ENCODE measurements at regions not wholly inside any gene's neighbourhood (a gene's known extent, or its start where the extent isn't known, plus 50 kb on each side); places are given as distances from the start of the nearest gene placed in this dataset.

GRCh38 chr6:170043881-170044790 lies 246.7 kb downstream of the DLL1 start:
- peak; percentile 6 for ATAC-seq (ENCODE audit: low FRiP score)
- intact Hi-C loops (cut with DNase I), result no loop called here

DNA sequence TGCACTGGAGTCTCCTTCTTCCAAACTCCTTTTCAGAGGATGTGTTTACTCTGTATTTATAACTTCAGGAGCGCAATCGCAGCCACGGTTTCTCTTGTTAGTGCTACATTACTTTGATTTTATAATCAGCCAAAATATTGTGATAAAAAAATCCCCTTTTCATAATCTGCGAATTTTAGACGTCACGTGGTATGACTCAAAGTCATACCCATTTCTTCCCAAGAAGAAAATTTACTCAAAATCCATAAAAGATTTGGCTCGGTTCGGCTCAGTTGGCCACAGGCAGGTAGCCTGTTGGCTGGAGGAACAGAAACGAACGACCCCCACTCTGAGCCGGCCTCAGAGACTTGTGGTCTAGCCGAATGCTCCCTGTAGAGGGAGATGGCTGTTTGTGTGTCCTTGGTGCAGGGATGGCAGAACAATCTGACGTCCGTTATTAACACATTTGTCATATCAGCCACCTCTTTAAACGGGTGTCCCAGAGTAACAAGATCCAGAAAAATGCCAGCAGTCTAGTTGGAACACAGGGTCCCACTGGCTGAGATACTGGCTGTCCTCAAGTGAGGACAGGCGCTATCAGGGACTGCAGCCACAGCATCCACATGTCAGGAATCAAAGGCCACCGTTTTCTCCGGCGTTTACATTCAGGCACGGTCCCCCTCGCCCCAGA lies 247.6 kb downstream of the DLL1 start:
- H3K27ac ChIP-seq (ENCODE audit: low read depth in 1 of 2, low read length in 2 of 2), result no peak overlapping the region

More at GRCh38 chr6:170043881-170044790, 246.7 kb downstream of the DLL1 start:
- H3K36me3 ChIP-seq (ENCODE audit: control insufficient read depth in 1 of 2, insufficient read depth in 2 of 2, low read length in 1 of 2), result no peaks in the 10 kb centered on the region
- no peak overlapping the region for H3K4me3 ChIP-seq (ENCODE audit: low read length in 2 of 2)
- H3K27ac ChIP-seq (ENCODE audit: low read depth in 1 of 2, low read length in 2 of 2), result no peak overlapping the region
- H3K9me3 ChIP-seq (ENCODE audit: control insufficient read depth, low read length), result no peaks in the 10 kb centered on the region
- H3K4me1 ChIP-seq (ENCODE audit: control insufficient read depth in 1 of 2, insufficient read depth in 2 of 2, low read length in 2 of 2), result no peaks in the 10 kb centered on the region
- H3K27me3 ChIP-seq (ENCODE audit: control insufficient read depth in 1 of 2, insufficient read depth in 2 of 2, low read length in 1 of 2), result no peaks in the 10 kb centered on the region
- 76 to 80% methylated on average over 11 of the region's 11 CpGs for WGBS, 2 donors
- DNase-seq, result peak; percentile 26 to 31

DNA sequence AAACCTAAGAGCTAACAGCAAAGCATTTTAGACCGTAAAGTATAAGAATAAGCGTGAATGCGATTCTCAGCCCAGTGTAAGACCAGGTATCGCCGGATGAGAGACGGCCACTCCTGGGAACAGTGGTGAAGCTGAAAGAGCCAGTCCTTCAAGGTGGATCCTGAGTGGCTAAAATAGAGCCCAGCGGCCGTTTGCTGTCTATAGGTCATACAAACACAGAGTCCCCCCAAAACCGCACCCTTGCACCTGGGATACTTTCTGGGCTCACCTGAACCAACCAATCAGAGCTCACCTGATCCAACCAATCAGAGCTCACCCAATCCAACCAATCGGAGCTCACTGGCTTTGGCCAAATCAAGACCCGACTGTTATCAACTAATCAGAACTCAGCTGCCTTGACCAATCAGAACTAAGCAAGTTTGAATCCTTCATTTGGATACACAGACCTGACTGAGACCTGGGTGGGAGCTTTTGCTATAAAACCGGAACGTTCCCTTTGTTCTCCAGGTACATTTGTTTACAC lies 248.2 kb downstream of the DLL1 start:
- 89 to 95% methylated on average over 13 of the region's 13 CpGs for WGBS, 2 donors
- peak; percentile 38 to 40 for DNase-seq

More for the DNA sequence above, 247.6 kb downstream of the DLL1 start:
- intact Hi-C loops (cut with DNase I), result no loop called here
- H3K4me3 ChIP-seq (ENCODE audit: low read length in 2 of 2), result no peak overlapping the region
- no peaks in the 10 kb centered on the region for H3K9me3 ChIP-seq (ENCODE audit: control insufficient read depth, low read length)
- WGBS, 2 donors, result 73 to 81% methylated on average over 21 of the region's 21 CpGs
- no peaks in the 10 kb centered on the region for H3K27me3 ChIP-seq (ENCODE audit: control insufficient read depth in 1 of 2, insufficient read depth in 2 of 2, low read length in 1 of 2)
- no peaks in the 10 kb centered on the region for H3K4me1 ChIP-seq (ENCODE audit: control insufficient read depth in 1 of 2, insufficient read depth in 2 of 2, low read length in 2 of 2)
- ATAC-seq (ENCODE audit: low FRiP score) (no peak), DNase-seq (peak; percentile 10 to 42)
- H3K36me3 ChIP-seq (ENCODE audit: control insufficient read depth in 1 of 2, insufficient read depth in 2 of 2, low read length in 1 of 2), result no peaks in the 10 kb centered on the region

DNA sequence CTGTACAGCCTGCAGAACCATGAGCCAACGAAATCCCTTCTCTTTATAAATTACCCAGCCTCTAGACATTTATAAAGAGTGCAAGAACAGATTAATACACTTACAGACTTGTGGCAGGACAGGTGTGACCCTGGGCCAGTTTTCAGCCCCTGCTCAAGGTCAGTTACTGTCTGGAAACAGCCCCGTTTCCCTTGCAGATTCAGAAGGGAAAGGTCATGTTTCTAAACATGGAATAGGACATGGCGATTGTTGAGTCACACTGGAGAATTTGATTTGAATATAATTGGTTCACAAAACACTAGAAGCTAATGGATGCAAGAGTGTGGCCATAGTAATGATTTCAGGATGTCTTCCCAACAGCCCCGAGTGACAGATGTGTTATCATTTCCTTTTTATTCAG lies 248.8 kb downstream of the DLL1 start:
- 69 to 84% methylated on average over 4 of the region's 4 CpGs for WGBS, 2 donors
- H3K9me3 ChIP-seq (ENCODE audit: control insufficient read depth, low read length), result no peaks in the 10 kb centered on the region
- DNase-seq, result no peak
- no peaks in the 10 kb centered on the region for H3K36me3 ChIP-seq (ENCODE audit: control insufficient read depth in 1 of 2, insufficient read depth in 2 of 2, low read length in 1 of 2)
- H3K27me3 ChIP-seq (ENCODE audit: control insufficient read depth in 1 of 2, insufficient read depth in 2 of 2, low read length in 1 of 2), result no peaks in the 10 kb centered on the region
- no peak overlapping the region for H3K4me3 ChIP-seq (ENCODE audit: low read length in 2 of 2)
- H3K27ac ChIP-seq (ENCODE audit: low read depth in 1 of 2, low read length in 2 of 2), result no peak overlapping the region
- no peaks in the 10 kb centered on the region for H3K4me1 ChIP-seq (ENCODE audit: control insufficient read depth in 1 of 2, insufficient read depth in 2 of 2, low read length in 2 of 2)
- intact Hi-C loops (cut with DNase I), result no loop called here
- no peak for ATAC-seq (ENCODE audit: low FRiP score)

More for the DNA sequence above, 248.2 kb downstream of the DLL1 start:
- no peak for ATAC-seq (ENCODE audit: low FRiP score)
- H3K4me1 ChIP-seq (ENCODE audit: control insufficient read depth in 1 of 2, insufficient read depth in 2 of 2, low read length in 2 of 2), result no peaks in the 10 kb centered on the region
- H3K4me3 ChIP-seq (ENCODE audit: low read length in 2 of 2), result no peak overlapping the region
- H3K9me3 ChIP-seq (ENCODE audit: control insufficient read depth, low read length), result no peaks in the 10 kb centered on the region
- no peaks in the 10 kb centered on the region for H3K27me3 ChIP-seq (ENCODE audit: control insufficient read depth in 1 of 2, insufficient read depth in 2 of 2, low read length in 1 of 2)
- no peak overlapping the region for H3K27ac ChIP-seq (ENCODE audit: low read depth in 1 of 2, low read length in 2 of 2)
- intact Hi-C loops (cut with DNase I), result no loop called here
- H3K36me3 ChIP-seq (ENCODE audit: control insufficient read depth in 1 of 2, insufficient read depth in 2 of 2, low read length in 1 of 2), result no peaks in the 10 kb centered on the region

GRCh38 chr6:170041526-170041925 lies 249.4 kb downstream of the DLL1 start:
- Histone ChIP-seq H3K36me3 (ENCODE audit: control insufficient read depth in 1 of 2, insufficient read depth in 2 of 2, low read length in 1 of 2) (no peaks in the 10 kb centered on the region), H3K27me3 (ENCODE audit: control insufficient read depth in 1 of 2, insufficient read depth in 2 of 2, low read length in 1 of 2) (no peaks in the 10 kb centered on the region), H3K27ac (ENCODE audit: low read depth in 1 of 2, low read length in 2 of 2) (no peak overlapping the region), H3K9me3 (ENCODE audit: control insufficient read depth, low read length) (no peaks in the 10 kb centered on the region), H3K4me1 (ENCODE audit: control insufficient read depth in 1 of 2, insufficient read depth in 2 of 2, low read length in 2 of 2) (no peaks in the 10 kb centered on the region), H3K4me3 (ENCODE audit: low read length in 2 of 2) (no peak overlapping the region)
- 78 to 93% methylated on average over 6 of the region's 6 CpGs for WGBS, 2 donors
- DNase-seq, result no peak
- intact Hi-C loops (cut with DNase I), result no loop called here
- ATAC-seq (ENCODE audit: low FRiP score), result no peak

DNA sequence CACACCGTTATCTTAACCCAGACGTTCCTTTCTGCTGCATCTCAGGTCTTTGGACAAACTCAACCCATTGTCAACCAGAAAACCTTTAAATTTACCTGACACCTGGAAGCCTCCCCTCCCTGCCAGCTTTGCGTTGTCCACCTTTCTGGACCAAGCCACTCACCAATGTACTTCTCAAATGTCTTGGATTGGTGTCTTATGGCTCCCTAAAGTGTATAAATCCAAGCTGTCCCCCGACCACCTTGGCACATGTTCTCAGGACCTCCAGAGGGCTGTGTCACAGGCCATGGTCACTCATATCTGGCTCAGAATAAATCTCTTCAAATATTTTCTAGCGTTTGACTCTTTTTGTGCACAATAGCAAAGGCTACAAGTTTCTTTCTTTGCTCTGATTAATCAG lies 250.0 kb downstream of the DLL1 start:
- Histone ChIP-seq H3K36me3 (ENCODE audit: control insufficient read depth in 1 of 2, insufficient read depth in 2 of 2, low read length in 1 of 2) (no peaks in the 10 kb centered on the region), H3K9me3 (ENCODE audit: control insufficient read depth, low read length) (no peaks in the 10 kb centered on the region), H3K27me3 (ENCODE audit: control insufficient read depth in 1 of 2, insufficient read depth in 2 of 2, low read length in 1 of 2) (no peaks in the 10 kb centered on the region), H3K27ac (ENCODE audit: low read depth in 1 of 2, low read length in 2 of 2) (no peak overlapping the region), H3K4me1 (ENCODE audit: control insufficient read depth in 1 of 2, insufficient read depth in 2 of 2, low read length in 2 of 2) (no peaks in the 10 kb centered on the region), H3K4me3 (ENCODE audit: low read length in 2 of 2) (no peak overlapping the region)
- 69 to 83% methylated on average over 5 of the region's 5 CpGs for WGBS, 2 donors
- intact Hi-C loops (cut with DNase I), result no loop called here
- no peak for DNase-seq
- ATAC-seq (ENCODE audit: low FRiP score), result no peak

DNA sequence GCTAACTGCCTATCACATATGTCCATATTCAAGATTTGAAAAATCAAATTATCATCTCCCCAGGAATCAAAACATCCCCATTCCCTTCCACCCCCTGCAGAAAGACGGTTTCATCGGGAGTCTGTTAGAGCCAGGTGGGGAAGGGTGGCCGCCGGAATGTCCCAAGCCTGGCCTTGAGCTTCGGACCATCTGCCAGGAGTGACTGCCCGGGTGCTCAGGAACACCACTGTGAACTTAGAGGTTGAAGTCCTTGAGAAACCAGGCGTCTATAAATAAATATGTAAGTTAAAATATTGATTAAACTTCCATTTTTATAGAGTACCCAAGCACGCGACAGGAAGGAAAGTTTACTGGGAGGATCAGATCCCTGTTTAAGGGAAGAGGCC lies 250.8 kb downstream of the DLL1 start:
- WGBS, 2 donors, result 91 to 96% methylated on average over 9 of the region's 9 CpGs
- peak; percentile 26 to 29 for DNase-seq

DNA sequence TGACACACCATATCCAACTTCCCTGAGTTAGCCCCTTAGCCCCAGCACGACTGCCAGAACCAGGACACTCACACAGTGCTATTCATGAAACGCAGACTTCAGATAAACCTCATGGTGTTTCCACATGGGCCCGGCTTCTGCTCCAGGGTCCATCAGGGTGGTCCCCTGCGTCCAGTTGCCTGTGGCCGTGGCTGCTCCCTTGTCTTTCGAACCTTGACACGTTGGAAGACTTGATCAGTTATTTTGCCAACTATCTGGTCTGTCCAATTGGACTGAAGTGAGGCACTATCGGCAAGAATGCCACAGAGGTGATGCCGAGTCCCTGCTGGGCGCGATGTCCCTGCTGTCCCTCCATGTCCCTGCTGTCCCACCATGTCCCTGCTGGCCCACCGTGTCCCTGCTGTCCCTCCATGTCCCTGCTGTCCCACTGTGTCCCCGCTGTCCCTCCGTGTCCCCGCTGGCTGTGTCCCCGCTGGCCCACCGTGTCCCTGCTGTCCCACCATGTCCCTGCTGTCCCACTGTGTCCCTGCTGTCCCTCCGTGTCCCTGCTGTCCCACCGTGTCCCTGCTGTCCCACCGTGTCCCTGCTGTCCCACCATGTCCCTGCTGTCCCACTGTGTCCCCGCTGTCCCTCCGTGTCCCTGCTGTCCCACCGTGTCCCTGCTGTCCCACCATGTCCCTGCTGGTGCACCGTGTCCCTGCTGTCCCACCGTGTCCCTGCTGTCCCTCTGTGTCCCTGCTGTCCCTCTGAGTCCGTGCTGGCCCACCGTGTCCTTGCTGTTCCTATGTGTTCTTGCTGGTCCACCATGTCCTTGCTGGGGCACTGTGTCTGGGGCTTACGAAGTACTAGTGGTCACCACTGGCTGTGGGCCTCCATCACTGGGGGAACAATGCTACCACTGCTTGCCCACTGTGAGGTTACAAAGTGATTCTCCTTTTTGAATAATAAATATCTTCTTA lies 251.4 kb downstream of the DLL1 start:
- Histone ChIP-seq H3K9me3 (ENCODE audit: control insufficient read depth, low read length) (no peaks in the 10 kb centered on the region), H3K27me3 (ENCODE audit: control insufficient read depth in 1 of 2, insufficient read depth in 2 of 2, low read length in 1 of 2) (no peaks in the 10 kb centered on the region), H3K36me3 (ENCODE audit: control insufficient read depth in 1 of 2, insufficient read depth in 2 of 2, low read length in 1 of 2) (no peaks in the 10 kb centered on the region), H3K4me3 (ENCODE audit: low read length in 2 of 2) (no peak overlapping the region), H3K27ac (ENCODE audit: low read depth in 1 of 2, low read length in 2 of 2) (no peak overlapping the region), H3K4me1 (ENCODE audit: control insufficient read depth in 1 of 2, insufficient read depth in 2 of 2, low read length in 2 of 2) (no peaks in the 10 kb centered on the region)
- intact Hi-C loops (cut with DNase I), result no loop called here
- ATAC-seq (ENCODE audit: low FRiP score) (no peak), DNase-seq (peak; percentile 36 to 46)
- WGBS, 2 donors, result 81 to 85% methylated on average over 24 to 28 of the region's 28 CpGs

More for the DNA sequence above, 250.8 kb downstream of the DLL1 start:
- Histone ChIP-seq H3K27ac (ENCODE audit: low read depth in 1 of 2, low read length in 2 of 2) (no peak overlapping the region), H3K27me3 (ENCODE audit: control insufficient read depth in 1 of 2, insufficient read depth in 2 of 2, low read length in 1 of 2) (no peaks in the 10 kb centered on the region), H3K4me1 (ENCODE audit: control insufficient read depth in 1 of 2, insufficient read depth in 2 of 2, low read length in 2 of 2) (no peaks in the 10 kb centered on the region), H3K9me3 (ENCODE audit: control insufficient read depth, low read length) (no peaks in the 10 kb centered on the region), H3K36me3 (ENCODE audit: control insufficient read depth in 1 of 2, insufficient read depth in 2 of 2, low read length in 1 of 2) (no peaks in the 10 kb centered on the region), H3K4me3 (ENCODE audit: low read length in 2 of 2) (no peak overlapping the region)
- intact Hi-C loops (cut with DNase I), result no loop called here
- no peak for ATAC-seq (ENCODE audit: low FRiP score)
